HepG2 (cell line): ENCODE measurements at regions not wholly inside any gene's neighbourhood (a gene's known extent, or its start where the extent isn't known, plus 50 kb on each side); places are given as distances from the start of the nearest gene placed in this dataset.

ENCODE experiments used
- EP300 ChIP-seq, 3 experiments: sonication (generic) in 1 of 3; formaldehyde crosslinking in 1 of 3; IDR thresholded peaks; 2 replicates each; pipeline versions ENCODE4 v1.5.1 to v1.6.1; 2011 to 2020; ENCODE audit warnings: low read depth in 2 of 3, low read length in 2 of 3, borderline replicate concordance in 1 of 3, improper control_type of control experiment in 1 of 3, mild to moderate bottlenecking in 1 of 3, missing genetic modification reagents in 1 of 3, moderate library complexity in 1 of 3
- EZH2 ChIP-seq: conservative IDR thresholded peaks from 2 replicates; pipeline ENCODE4 v1.6.1; 2012; ENCODE audit warnings: mild to moderate bottlenecking, low read depth, low read length, moderate library complexity
- JUN ChIP-seq: sonication (generic); formaldehyde crosslinking; IDR thresholded peaks from 2 replicates; pipeline ENCODE4 v1.4.0; 2020; ENCODE audit warnings: mild to moderate bottlenecking, missing genetic modification reagents
- RFX5 ChIP-seq: IDR thresholded peaks from 2 replicates; pipeline ENCODE4 v1.6.1; 2011; ENCODE audit warnings: low read depth, low read length, improper control_type of control experiment
- RFXAP ChIP-seq: sonication (generic); formaldehyde crosslinking; IDR thresholded peaks from 2 replicates; pipeline ENCODE4 v1.4.0; 2020; ENCODE audit warnings: missing genetic modification reagents, borderline replicate concordance
- ZMAT3 ChIP-seq: sonication (generic); formaldehyde crosslinking; conservative IDR thresholded peaks from 2 replicates; pipeline ENCODE4 v1.7.0; 2021; ENCODE audit warnings: missing genetic modification reagents
- TF ChIP-seq, protein P1 (sequence below): sonication (generic); formaldehyde crosslinking; IDR thresholded peaks from 2 replicates; pipeline ENCODE4 v1.4.0; 2020; ENCODE audit warnings: mild to moderate bottlenecking, missing genetic modification reagents
- TF ChIP-seq, protein P2 (sequence below): sonication (generic); formaldehyde crosslinking; IDR thresholded peaks from 2 replicates; pipeline ENCODE4 v1.5.0; 2020; ENCODE audit warnings: mild to moderate bottlenecking, missing genetic modification reagents, moderate library complexity
- TF ChIP-seq, protein P3 (sequence below): sonication (generic); formaldehyde crosslinking; IDR thresholded peaks from 2 replicates; pipeline ENCODE4 v1.4.0; 2020; ENCODE audit warnings: missing genetic modification reagents

- TF ChIP-seq EZH2 (no peak), JUN (CRISPR knock-in tag) (no peak), RFX5 (no peak), RFXAP (CRISPR knock-in tag) (no peak), EP300 (IDR thresholded peaks at IDR 0.05; ENCODE audit: low read depth in 2 of 2, low read length in 2 of 2) (no peak), EP300 (CRISPR knock-in tag; IDR thresholded peaks at IDR 0.05; ENCODE audit: borderline replicate concordance) (no peak), ZMAT3 (no peak)
- TF ChIP-seq, protein P1, sequence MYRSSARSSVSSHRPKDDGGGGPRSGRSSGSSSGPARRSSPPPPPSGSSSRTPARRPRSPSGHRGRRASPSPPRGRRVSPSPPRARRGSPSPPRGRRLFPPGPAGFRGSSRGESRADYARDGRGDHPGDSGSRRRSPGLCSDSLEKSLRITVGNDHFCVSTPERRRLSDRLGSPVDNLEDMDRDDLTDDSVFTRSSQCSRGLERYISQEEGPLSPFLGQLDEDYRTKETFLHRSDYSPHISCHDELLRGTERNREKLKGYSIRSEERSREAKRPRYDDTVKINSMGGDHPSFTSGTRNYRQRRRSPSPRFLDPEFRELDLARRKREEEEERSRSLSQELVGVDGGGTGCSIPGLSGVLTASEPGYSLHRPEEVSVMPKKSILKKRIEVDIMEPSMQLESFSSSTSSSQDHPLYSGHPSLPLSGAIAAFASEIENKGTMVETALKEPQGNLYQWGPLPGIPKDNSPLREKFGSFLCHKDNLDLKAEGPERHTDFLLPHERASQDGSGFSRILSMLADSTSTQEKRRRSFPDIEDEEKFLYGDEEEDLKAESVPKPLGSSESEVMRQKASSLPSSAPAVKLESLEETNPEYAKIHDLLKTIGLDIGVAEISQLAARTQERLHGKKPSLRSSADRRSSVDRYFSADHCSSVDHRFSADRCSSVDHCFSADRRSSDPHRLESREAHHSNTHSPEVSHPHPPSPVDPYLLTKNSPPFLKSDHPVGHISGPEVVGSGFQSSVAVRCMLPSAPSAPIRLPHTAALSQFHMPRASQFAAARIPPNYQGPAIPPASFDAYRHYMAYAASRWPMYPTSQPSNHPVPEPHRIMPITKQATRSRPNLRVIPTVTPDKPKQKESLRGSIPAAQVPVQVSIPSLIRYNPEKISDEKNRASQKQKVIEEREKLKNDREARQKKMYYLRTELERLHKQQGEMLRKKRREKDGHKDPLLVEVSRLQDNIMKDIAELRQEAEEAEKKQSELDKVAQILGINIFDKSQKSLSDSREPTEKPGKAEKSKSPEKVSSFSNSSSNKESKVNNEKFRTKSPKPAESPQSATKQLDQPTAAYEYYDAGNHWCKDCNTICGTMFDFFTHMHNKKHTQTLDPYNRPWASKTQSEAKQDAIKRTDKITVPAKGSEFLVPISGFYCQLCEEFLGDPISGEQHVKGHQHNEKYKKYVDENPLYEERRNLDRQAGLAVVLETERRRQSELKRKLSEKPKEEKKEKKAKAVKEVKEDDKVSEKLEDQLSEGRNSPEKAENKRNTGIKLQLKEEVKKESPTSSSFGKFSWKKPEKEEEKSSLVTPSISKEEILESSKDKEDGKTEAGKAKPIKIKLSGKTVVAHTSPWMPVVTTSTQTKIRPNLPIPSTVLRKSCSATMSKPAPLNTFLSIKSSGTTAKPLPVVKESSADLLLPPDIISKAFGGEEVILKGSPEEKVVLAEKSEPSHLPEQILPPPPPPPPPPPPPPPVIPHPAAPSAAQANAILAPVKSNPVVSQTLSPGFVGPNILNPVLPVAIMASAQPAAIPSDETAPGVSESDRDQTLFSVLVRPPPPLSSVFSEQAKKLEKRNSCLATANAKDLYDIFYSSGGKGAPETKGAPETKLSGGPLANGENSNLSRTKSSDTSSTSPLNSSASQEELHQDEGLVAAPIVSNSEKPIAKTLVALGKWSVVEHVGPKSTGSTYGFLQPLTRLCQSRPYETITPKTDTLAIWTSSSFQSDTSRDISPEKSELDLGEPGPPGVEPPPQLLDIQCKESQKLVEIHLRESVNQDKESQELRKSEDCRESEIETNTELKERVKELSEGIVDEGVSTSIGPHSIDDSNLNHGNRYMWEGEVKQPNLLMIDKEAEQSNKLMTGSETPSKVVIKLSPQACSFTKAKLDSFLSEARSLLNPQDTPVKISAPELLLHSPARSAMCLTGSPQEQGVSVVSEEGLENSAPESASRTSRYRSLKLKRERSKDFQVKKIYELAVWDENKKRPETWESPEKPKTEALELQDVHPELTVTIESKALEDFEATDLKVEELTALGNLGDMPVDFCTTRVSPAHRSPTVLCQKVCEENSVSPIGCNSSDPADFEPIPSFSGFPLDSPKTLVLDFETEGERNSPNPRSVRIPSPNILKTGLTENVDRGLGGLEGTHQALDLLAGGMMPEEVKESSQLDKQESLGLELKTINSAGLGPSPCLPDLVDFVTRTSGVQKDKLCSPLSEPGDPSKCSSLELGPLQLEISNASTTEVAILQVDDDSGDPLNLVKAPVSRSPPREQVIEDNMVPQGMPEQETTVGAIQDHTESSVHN (CRISPR knock-in tag): no peak
- TF ChIP-seq, protein P2, sequence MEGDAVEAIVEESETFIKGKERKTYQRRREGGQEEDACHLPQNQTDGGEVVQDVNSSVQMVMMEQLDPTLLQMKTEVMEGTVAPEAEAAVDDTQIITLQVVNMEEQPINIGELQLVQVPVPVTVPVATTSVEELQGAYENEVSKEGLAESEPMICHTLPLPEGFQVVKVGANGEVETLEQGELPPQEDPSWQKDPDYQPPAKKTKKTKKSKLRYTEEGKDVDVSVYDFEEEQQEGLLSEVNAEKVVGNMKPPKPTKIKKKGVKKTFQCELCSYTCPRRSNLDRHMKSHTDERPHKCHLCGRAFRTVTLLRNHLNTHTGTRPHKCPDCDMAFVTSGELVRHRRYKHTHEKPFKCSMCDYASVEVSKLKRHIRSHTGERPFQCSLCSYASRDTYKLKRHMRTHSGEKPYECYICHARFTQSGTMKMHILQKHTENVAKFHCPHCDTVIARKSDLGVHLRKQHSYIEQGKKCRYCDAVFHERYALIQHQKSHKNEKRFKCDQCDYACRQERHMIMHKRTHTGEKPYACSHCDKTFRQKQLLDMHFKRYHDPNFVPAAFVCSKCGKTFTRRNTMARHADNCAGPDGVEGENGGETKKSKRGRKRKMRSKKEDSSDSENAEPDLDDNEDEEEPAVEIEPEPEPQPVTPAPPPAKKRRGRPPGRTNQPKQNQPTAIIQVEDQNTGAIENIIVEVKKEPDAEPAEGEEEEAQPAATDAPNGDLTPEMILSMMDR: no peak
- TF ChIP-seq, protein P3, sequence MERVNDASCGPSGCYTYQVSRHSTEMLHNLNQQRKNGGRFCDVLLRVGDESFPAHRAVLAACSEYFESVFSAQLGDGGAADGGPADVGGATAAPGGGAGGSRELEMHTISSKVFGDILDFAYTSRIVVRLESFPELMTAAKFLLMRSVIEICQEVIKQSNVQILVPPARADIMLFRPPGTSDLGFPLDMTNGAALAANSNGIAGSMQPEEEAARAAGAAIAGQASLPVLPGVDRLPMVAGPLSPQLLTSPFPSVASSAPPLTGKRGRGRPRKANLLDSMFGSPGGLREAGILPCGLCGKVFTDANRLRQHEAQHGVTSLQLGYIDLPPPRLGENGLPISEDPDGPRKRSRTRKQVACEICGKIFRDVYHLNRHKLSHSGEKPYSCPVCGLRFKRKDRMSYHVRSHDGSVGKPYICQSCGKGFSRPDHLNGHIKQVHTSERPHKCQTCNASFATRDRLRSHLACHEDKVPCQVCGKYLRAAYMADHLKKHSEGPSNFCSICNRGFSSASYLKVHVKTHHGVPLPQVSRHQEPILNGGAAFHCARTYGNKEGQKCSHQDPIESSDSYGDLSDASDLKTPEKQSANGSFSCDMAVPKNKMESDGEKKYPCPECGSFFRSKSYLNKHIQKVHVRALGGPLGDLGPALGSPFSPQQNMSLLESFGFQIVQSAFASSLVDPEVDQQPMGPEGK (CRISPR knock-in tag): no peak
Observed at GRCh38 chr16:80198311-80199299, 342.2 kb upstream of the DYNLRB2 start.
